ENCODE measurements at regions not wholly inside any gene's neighbourhood (a gene's known extent, or its start where the extent isn't known, plus 50 kb on each side); places are given as distances from the start of the nearest gene placed in this dataset.
"Not testable (repeated sequence)": the region's sequence is repeated elsewhere in the genome, so short reads cannot be mapped to it uniquely, and the experiment has no call there.

GRCh38 chr10:33483816-33484190 is 149.3 kb upstream of the NRP1 start:
- Histone ChIP-seq H3K27ac (no peak overlapping the region), H3K4me1 (peaks cover 0 to 31% (median 12%) of the 10 kb centered on the region in 4 donors), H3K27me3 (no peaks in the 10 kb centered on the region), H3K4me3 (no peak overlapping the region), H3K9me3 (no peaks in the 10 kb centered on the region), H3K36me3 (no peaks in the 10 kb centered on the region)
- intact Hi-C loops (cut with DNase I) = loop anchor here (10.0 kb wide), 1 partner anchor 149 kb away; the partner anchor contains the start of gene NRP1
- TF ChIP-seq EP300 (IDR thresholded peaks at IDR 0.05) = no peak
- no peak for TF ChIP-seq POLR2AphosphoS5 (IDR thresholded peaks at IDR 0.05)
- TF ChIP-seq CTCF (IDR thresholded peaks at IDR 0.05) = no peak
- TF ChIP-seq POLR2A (IDR thresholded peaks at IDR 0.05) = no peak
- WGBS, 2 donors = 95 to 97% methylated on average over 3 of the region's 3 CpGs
- no peak for DNase-seq

DNA sequence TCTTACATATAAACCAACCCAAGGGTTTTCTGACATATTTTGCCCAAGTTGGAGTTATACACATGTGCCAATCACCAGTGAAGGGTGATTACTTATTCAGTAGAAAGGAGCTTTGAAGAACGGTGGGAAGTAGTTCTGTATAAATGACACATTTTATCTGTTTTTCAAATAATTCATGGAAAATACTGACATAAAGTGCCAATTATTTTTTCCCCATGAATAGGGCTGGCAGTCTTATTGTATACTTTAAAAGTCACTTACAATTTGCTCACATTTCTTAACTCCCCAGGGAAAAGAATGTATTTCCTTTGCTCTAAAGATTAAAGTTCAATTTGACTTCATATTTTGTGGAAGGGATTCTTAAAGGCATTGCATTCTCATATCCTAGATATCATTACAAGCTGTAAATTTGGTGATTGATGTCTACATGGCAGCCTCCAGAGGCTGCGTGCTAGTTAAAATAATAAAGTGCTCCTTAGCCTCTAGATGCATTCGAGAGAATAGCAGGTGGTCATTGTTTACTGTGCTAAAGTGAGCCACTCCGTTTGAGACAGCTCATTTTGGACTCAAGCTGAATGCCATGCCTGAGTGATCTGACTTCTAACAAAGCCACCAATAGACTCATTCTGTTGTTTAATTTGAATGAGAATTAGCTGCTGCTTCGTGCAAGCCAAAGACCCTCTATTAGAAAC is 148.8 kb upstream of the NRP1 start:
- no peak overlapping the region for H3K27ac ChIP-seq
- no peak for DNase-seq
- TF ChIP-seq EP300 (IDR thresholded peaks at IDR 0.05) (no peak), POLR2AphosphoS5 (IDR thresholded peaks at IDR 0.05) (no peak), CTCF (IDR thresholded peaks at IDR 0.05) (no peak), POLR2A (IDR thresholded peaks at IDR 0.05) (no peak)
- H3K36me3 ChIP-seq = no peaks in the 10 kb centered on the region
- no peak overlapping the region for H3K4me3 ChIP-seq
- H3K4me1 ChIP-seq = peaks cover 0 to 34% (median 13%) of the 10 kb centered on the region in 4 donors
- no peaks in the 10 kb centered on the region for H3K27me3 ChIP-seq
- WGBS, 2 donors = 54 to 56% methylated on average over 5 of the region's 5 CpGs
- intact Hi-C loops (cut with DNase I) = loop anchor here (10.0 kb wide), 1 partner anchor 148 kb away; the partner anchor contains the start of gene NRP1
- H3K9me3 ChIP-seq = no peaks in the 10 kb centered on the region

DNA sequence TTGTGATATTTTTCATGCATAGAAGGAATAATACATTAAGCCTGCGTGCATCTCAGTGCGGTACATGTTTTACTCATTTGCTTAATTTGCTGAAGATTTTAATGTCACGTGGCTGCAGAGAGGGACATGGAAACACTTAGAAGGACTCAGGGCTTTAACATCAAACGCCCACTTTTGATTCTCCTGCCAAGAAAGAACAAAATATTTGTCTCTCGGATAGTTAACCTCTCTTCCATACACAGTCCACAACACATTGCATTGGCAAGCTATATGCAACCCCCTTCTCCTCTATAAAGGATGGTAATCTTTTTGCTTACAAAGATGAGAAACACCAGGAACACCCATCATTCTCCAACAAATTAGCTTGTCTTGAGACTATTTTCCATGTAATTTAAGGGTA is 148.0 kb upstream of the NRP1 start:
- intact Hi-C loops (cut with DNase I) = loop anchor here (1.0 to 10.0 kb wide), 2 partner anchors 17 to 148 kb away; partner anchors contain the start of gene NRP1
- TF ChIP-seq POLR2A (IDR thresholded peaks at IDR 0.05) (no peak), POLR2AphosphoS5 (IDR thresholded peaks at IDR 0.05) (no peak)
- Histone ChIP-seq H3K4me3 (no peak overlapping the region), H3K9me3 (no peaks in the 10 kb centered on the region), H3K27ac (no peak overlapping the region), H3K4me1 (peaks cover 0 to 40% (median 12%) of the 10 kb centered on the region in 4 donors), H3K27me3 (no peaks in the 10 kb centered on the region), H3K36me3 (no peaks in the 10 kb centered on the region)
- no peak for DNase-seq
- WGBS, 2 donors = 82 to 88% methylated on average over 5 of the region's 5 CpGs

GRCh38 chr10:33481184-33481583 is 146.7 kb upstream of the NRP1 start:
- Histone ChIP-seq H3K4me3 (no peak overlapping the region), H3K9me3 (no peaks in the 10 kb centered on the region), H3K27ac (no peak overlapping the region), H3K27me3 (no peaks in the 10 kb centered on the region), H3K4me1 (peaks cover 0 to 33% (median 4%) of the 10 kb centered on the region in 4 donors), H3K36me3 (no peaks in the 10 kb centered on the region)
- DNase-seq = no peak
- TF ChIP-seq CTCF (IDR thresholded peaks at IDR 0.05) (no peak), POLR2A (IDR thresholded peaks at IDR 0.05) (no peak), POLR2AphosphoS5 (IDR thresholded peaks at IDR 0.05) (no peak), EP300 (IDR thresholded peaks at IDR 0.05) (no peak)
- intact Hi-C loops (cut with DNase I) = loop anchor here (10.0 kb wide), 1 partner anchor 146 kb away; the partner anchor contains the start of gene NRP1
- WGBS, 2 donors = 88 to 89% methylated on average over 1 of the region's 1 CpG

DNA sequence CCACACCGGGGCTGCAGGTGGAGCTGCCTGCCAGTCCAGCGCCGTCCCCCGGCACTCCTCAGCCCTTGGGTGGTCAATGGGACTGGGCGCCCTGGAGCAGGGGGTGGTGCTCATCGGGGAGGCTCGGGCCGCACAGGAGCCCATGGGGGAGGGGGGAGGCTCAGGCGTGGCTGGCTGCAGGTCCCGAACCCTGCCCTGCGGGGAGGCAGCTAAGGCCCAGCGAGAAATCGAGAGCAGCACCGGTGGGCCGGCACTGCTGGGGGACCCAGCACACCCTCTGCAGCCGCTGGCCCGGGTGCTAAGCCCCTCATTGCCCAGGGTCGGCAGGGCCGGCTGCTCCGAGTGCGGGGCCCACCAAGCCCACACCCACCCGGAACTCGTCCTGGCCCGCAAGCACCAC is 145.9 kb upstream of the NRP1 start:
- 96 to 97% methylated on average over 24 of the region's 24 CpGs for WGBS, 2 donors
- not testable (repeated sequence) for DNase-seq, H3K4me3 ChIP-seq, H3K27ac ChIP-seq, H3K36me3 ChIP-seq, H3K9me3 ChIP-seq, H3K27me3 ChIP-seq
- intact Hi-C loops (cut with DNase I) = loop anchor here (10.0 kb wide), 1 partner anchor 146 kb away; the partner anchor contains the start of gene NRP1
- peaks cover 0 to 28% (median 3%) of the 10 kb centered on the region in 4 donors for H3K4me1 ChIP-seq

Measured in sigmoid colon (tissue), 6 donors.